GM12875 (cell line): ENCODE measurements at regions not wholly inside any gene's neighbourhood (a gene's known extent, or its start where the extent isn't known, plus 50 kb on each side); places are given as distances from the start of the nearest gene placed in this dataset.

Experiments used
- H3K4me3 ChIP-seq: one replicate; pipeline ENCODE4 v1.5.1; 2011; ENCODE audit warnings: low read depth, low read length, control low read depth
- CTCF ChIP-seq: IDR thresholded peaks from 2 replicates; pipeline ENCODE4 v1.5.1; 2011; ENCODE audit warnings: low read depth, mild to moderate bottlenecking, control low read depth, inconsistent platforms, low read length, moderate library complexity, borderline replicate concordance; ENCODE audit not compliant: insufficient read depth

- no peak overlapping the region for H3K4me3 ChIP-seq
- no peak for TF ChIP-seq CTCF
Observed at GRCh38 chr20:57867807-57868206, 158.0 kb upstream of the PMEPA1 start.

GRCh38 chr20:57867181-57867803, 157.5 kb upstream of the PMEPA1 start:
- no peak for TF ChIP-seq CTCF
- H3K4me3 ChIP-seq = no peak overlapping the region

- no peak for TF ChIP-seq CTCF
- no peak overlapping the region for H3K4me3 ChIP-seq
Observed at GRCh38 chr20:57866250-57867106, 156.7 kb upstream of the PMEPA1 start.

GRCh38 chr20:57865266-57865665, 155.5 kb upstream of the PMEPA1 start:
- no peak for TF ChIP-seq CTCF
- H3K4me3 ChIP-seq = no peak overlapping the region

GRCh38 chr20:57860576-57860975, 150.8 kb upstream of the PMEPA1 start:
- no peak overlapping the region for H3K4me3 ChIP-seq
- no peak for TF ChIP-seq CTCF

GRCh38 chr20:57857969-57858368, 148.2 kb upstream of the PMEPA1 start:
- no peak for TF ChIP-seq CTCF
- H3K4me3 ChIP-seq = no peak overlapping the region

GRCh38 chr20:57857118-57857517, 147.3 kb upstream of the PMEPA1 start:
- H3K4me3 ChIP-seq = no peak overlapping the region
- no peak for TF ChIP-seq CTCF
